UCSD-AML1 (cell line): ENCODE measurements at regions not wholly inside any gene's neighbourhood (a gene's known extent, or its start where the extent isn't known, plus 50 kb on each side); places are given as distances from the start of the nearest gene placed in this dataset.
A peak's percentile ranks its signal among the peaks of the same experiment; 100 is the strongest.

ENCODE experiments used
- DNase-seq: peaks from one replicate; lab custom pipeline; 2025; ENCODE audit not compliant: unreplicated experiment; lab: John Stamatoyannopoulos, UW

DNA sequence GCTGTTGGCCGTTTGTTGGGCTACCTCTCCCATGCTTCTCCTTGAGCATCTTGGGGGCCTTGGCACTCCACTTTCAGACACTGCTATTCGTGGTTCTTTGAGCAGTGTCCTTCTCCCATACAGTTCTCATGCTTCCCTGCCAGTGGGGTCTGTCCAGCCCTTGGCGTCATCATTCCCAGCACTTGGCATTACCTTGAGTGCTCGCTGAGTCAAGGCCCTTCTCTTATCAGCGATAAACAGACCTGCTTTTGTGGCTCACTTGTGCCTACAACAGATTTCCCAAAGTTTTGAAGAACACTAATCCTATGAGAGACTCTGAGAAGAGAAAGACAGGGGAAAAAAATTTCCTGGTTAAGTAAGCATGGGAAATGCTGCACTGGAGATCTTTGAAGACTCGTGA lies 85.3 kb downstream of the NOC3L start:
- DNase-seq, result no peak

DNA sequence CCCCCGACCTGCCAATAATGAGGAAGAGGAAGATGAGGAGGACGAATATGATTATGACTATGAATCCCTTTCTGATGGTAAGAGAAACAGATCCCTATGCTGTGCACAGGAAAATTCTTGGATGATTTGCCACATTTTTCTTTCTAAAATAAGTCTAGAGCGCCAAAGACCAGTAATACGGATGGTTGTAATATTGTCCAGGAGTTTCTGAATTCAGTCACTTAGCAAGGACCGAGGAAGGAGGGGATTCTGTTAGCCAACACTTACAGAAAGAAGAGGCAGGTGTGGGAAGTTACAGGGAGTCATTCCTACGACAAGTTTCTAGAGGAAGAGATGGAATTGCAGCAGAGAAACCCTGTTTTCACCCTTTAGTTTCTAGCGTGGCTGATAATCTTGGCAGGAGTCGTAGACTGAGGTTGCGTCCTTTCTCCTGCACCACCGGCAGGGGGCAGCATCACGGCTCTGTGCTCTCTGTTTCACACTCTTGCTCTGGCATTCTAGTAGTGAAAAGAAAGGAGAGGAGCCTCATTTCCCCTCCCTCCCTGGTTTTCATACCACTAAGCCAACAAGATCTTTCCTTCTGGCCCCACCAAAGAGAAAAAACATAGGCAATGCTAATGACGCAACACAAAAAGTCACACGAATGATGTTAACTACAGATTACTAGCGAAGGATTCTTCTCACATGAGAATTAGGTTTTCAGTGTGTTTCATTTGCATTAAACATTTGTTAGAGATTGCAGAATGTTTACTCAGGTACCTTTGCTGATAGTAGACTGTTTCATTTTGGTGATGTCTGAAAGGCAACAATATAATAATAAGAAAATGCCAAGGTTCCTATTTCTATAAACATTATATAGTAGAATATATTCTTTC lies 82.7 kb downstream of the NOC3L start:
- DNase-seq, result peak; percentile 44

- DNase-seq, result no peak
Observed at GRCh38 chr10:94281654-94282053, 81.1 kb downstream of the NOC3L start.

DNA sequence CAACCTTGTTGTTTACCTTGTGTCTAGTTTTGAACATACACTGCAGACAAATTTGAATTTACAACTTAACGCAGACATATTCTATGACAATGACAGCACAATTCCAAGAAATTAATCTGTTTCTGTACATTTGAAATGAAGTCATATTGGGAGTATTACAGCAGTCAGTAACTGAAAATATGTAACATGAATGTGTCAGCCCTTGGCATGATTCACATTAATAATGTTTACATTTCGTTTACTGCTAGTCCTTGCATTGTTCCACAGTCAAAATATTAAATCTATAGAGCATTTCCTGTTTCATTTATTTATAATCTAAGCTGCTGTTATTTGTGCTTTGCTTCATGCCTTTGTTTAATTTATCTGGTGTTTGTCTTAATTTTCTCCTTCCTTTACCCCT lies 80.4 kb downstream of the NOC3L start:
- no peak for DNase-seq
